BLaER1 (cell line): ENCODE measurements at regions not wholly inside any gene's neighbourhood (a gene's known extent, or its start where the extent isn't known, plus 50 kb on each side); places are given as distances from the start of the nearest gene placed in this dataset.

Experiments used
- H3K27ac ChIP-seq: shearing (Covaris generic); formaldehyde crosslinking; 2 replicates; pipeline ENCODE4 v1.8.1; 2022
- H3K27me3 ChIP-seq: shearing (Covaris generic); formaldehyde crosslinking; 2 replicates; pipeline ENCODE4 v1.8.1; 2022
- H3K36me3 ChIP-seq: shearing (Covaris generic); formaldehyde crosslinking; 2 replicates; pipeline ENCODE4 v1.8.1; 2022
- H3K4me1 ChIP-seq: shearing (Covaris generic); formaldehyde crosslinking; 2 replicates; pipeline ENCODE4 v1.8.1; 2022
- H3K4me2 ChIP-seq: shearing (Covaris generic); formaldehyde crosslinking; 2 replicates; pipeline ENCODE4 v1.8.1; 2022
- H3K4me3 ChIP-seq: shearing (Covaris generic); formaldehyde crosslinking; 2 replicates; pipeline ENCODE4 v1.8.1; 2022
- H3K9ac ChIP-seq: shearing (Covaris generic); formaldehyde crosslinking; 2 replicates; pipeline ENCODE4 v1.8.1; 2022
- H3K9me3 ChIP-seq: shearing (Covaris generic); formaldehyde crosslinking; 2 replicates; pipeline ENCODE4 v1.8.1; 2022
- H4K20me1 ChIP-seq: shearing (Covaris generic); formaldehyde crosslinking; 2 replicates; pipeline ENCODE4 v1.8.1; 2022
- Cebpa-rat ChIP-seq: shearing (Covaris generic); IDR thresholded peaks from 2 replicates; pipeline ENCODE4 v1.8.1; 2022

DNA sequence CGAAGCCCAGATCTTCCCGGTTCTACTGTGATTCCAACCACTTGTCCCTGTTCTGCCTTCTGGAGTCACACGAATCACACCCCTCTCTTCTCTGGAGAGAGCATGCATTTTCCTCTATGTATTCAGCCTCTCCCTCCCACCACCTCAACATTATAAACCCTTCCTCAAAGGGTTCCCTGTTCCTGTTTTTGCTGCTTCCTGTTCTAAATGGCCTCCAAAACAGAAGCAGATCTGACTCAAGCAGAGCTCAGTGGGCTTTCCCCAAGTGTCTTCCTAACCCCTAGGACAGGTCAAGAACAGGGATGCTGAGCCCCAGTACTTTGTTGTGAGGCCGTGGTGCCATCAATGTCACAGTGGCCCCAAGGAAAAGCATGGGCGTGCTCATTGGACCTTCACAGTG is 75.7 kb upstream of the ARNT2 start:
- Histone ChIP-seq H4K20me1 (no peaks in the 10 kb centered on the region), H3K4me3 (no peak overlapping the region), H3K9ac (no peak overlapping the region), H3K4me1 (peaks cover 7% of the 10 kb centered on the region), H3K9me3 (peaks cover 15% of the 10 kb centered on the region; the same call in 1 of the 2 replicates), H3K36me3 (no peaks in the 10 kb centered on the region), H3K27me3 (no peaks in the 10 kb centered on the region), H3K4me2 (no peak overlapping the region), H3K27ac (no peak overlapping the region)
- TF ChIP-seq Cebpa-rat = no peak

GRCh38 chr15:80331886-80332406 is 72.2 kb upstream of the ARNT2 start:
- peaks cover 15% of the 10 kb centered on the region for H3K9me3 ChIP-seq
- no peaks in the 10 kb centered on the region for H4K20me1 ChIP-seq
- no peak overlapping the region for H3K27ac ChIP-seq
- no peak overlapping the region for H3K9ac ChIP-seq
- H3K4me2 ChIP-seq = no peak overlapping the region
- H3K4me1 ChIP-seq = peaks cover 8% of the 10 kb centered on the region
- no peaks in the 10 kb centered on the region for H3K27me3 ChIP-seq
- no peak for TF ChIP-seq Cebpa-rat
- no peak overlapping the region for H3K4me3 ChIP-seq
- H3K36me3 ChIP-seq = no peaks in the 10 kb centered on the region

DNA sequence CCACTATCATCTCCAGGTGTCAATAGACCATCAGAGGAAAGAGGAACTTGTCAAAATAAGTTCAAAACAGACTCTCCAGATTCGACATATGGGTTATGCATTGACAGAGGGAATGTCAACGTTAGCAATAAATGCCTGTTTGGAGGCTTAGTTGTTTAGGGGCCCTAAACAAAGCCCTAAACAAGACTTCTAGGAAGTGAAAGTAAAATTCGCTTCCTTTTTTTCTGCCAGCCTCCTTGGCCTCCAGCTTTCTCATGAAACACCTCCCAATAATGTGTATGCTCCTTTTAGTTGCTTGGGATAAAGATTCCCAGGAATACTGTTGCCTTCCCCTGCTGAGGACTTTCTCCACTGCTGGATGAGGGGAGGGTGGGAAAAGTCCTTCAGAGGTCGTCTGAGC is 70.9 kb upstream of the ARNT2 start:
- Histone ChIP-seq H3K27me3 (no peaks in the 10 kb centered on the region), H3K9ac (no peak overlapping the region), H3K4me1 (peaks cover 8% of the 10 kb centered on the region), H3K27ac (no peak overlapping the region), H3K4me3 (no peak overlapping the region), H4K20me1 (no peaks in the 10 kb centered on the region), H3K4me2 (peak overlapping the region; percentile 34), H3K36me3 (no peaks in the 10 kb centered on the region), H3K9me3 (peaks cover 12% of the 10 kb centered on the region)
- no peak for TF ChIP-seq Cebpa-rat

DNA sequence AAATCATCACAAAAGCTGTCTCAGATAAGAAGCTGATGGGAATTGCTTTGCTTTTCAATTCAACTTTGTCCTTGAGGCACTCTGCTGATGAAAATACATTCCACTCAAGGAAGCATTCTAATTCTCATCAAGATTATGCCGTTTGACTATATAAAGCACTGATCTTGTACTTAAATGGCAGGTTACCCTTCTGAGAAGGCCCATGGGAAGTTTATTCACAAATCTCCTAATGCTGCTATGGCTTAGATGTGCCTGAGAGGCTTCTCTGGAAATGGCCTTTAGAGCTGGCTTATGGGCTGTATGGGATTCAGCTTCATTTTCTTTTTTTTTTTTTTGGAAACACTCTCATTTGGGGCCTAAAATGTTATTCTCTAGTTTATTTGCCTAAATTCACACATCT is 69.7 kb upstream of the ARNT2 start:
- Histone ChIP-seq H3K4me2 (no peak overlapping the region), H3K4me1 (peaks cover 8% of the 10 kb centered on the region), H4K20me1 (no peaks in the 10 kb centered on the region), H3K4me3 (no peak overlapping the region), H3K27ac (no peak overlapping the region), H3K9ac (no peak overlapping the region), H3K36me3 (no peaks in the 10 kb centered on the region), H3K9me3 (peaks cover 12% of the 10 kb centered on the region), H3K27me3 (no peaks in the 10 kb centered on the region)
- TF ChIP-seq Cebpa-rat = no peak

- Histone ChIP-seq H3K9me3 (no peaks in the 10 kb centered on the region; the same call in 1 of the 2 replicates), H3K4me3 (no peak overlapping the region), H3K9ac (no peak overlapping the region), H3K27me3 (no peaks in the 10 kb centered on the region), H3K4me2 (no peak overlapping the region), H3K27ac (no peak overlapping the region), H4K20me1 (no peaks in the 10 kb centered on the region), H3K36me3 (no peaks in the 10 kb centered on the region), H3K4me1 (no peaks in the 10 kb centered on the region)
- TF ChIP-seq Cebpa-rat = no peak
Observed at GRCh38 chr15:80339601-80340000, 64.6 kb upstream of the ARNT2 start.

GRCh38 chr15:80342148-80342547 is 62.0 kb upstream of the ARNT2 start:
- no peak overlapping the region for H3K4me3 ChIP-seq
- H3K36me3 ChIP-seq = no peaks in the 10 kb centered on the region
- no peaks in the 10 kb centered on the region for H4K20me1 ChIP-seq
- H3K4me2 ChIP-seq = no peak overlapping the region
- no peaks in the 10 kb centered on the region for H3K4me1 ChIP-seq
- H3K27ac ChIP-seq = no peak overlapping the region
- no peaks in the 10 kb centered on the region for H3K9me3 ChIP-seq
- H3K27me3 ChIP-seq = no peaks in the 10 kb centered on the region
- no peak for TF ChIP-seq Cebpa-rat
- no peak overlapping the region for H3K9ac ChIP-seq

DNA sequence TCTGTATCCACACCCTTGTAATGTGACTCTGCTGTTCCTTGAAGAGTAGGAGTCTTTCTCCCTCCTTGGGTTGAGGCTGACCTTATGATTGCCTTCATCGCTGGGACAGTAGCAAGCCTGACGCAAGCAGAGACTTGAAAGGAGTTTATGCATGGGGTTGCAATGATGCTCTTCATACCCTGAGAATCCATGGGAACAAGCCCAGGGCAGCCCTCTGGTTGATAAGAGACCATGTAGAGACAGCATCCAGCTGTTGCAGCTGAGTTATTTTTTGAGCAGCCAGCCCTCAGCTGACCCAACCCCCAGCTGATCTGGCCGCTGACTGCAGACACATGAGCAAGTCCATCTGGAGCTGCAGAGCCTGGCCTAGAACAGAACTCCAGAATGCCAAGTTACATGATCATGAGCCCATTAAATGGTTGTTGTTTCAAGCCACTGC is 60.6 kb upstream of the ARNT2 start:
- H3K9me3 ChIP-seq = no peaks in the 10 kb centered on the region
- no peak overlapping the region for H3K4me3 ChIP-seq
- H3K36me3 ChIP-seq = no peaks in the 10 kb centered on the region
- H3K27ac ChIP-seq = no peak overlapping the region
- H3K4me1 ChIP-seq = no peaks in the 10 kb centered on the region
- no peaks in the 10 kb centered on the region for H3K27me3 ChIP-seq
- H4K20me1 ChIP-seq = no peaks in the 10 kb centered on the region
- no peak for TF ChIP-seq Cebpa-rat
- H3K9ac ChIP-seq = no peak overlapping the region
- no peak overlapping the region for H3K4me2 ChIP-seq

DNA sequence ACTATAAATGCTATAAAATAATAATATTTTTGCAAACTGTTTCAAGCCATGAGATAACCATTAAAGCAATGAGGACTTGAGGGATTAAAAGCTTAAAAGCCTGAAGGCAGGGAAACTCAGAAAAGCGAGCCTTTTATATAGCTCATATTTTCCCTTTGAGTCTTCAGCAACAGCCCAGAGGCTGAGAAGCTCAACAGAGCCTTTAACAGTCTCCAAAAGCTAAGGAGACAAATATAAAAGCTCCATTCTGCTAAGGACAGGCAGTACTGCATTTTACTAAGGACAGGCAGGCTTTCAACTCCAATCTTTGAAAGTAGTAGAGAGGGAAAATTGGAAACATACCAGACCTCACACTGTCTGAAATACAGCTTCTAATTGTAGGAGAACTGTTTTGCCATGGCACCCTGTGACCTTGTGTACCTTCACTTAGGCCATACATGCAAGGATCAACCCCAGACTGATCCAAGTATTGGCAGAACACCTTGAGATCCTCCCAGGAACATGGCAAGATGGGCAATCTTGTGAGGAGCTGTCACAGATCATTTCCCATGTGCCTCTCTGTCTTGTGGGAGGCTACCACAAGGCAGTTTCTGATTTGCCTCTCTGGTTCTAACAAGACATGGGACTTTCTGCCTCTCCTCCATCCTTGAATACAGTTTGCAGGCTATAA is 53.1 kb upstream of the ARNT2 start:
- Histone ChIP-seq H3K9me3 (no peaks in the 10 kb centered on the region), H3K4me3 (no peak overlapping the region), H3K27ac (no peak overlapping the region), H3K4me1 (no peaks in the 10 kb centered on the region), H4K20me1 (no peaks in the 10 kb centered on the region), H3K36me3 (no peaks in the 10 kb centered on the region), H3K9ac (no peak overlapping the region), H3K27me3 (no peaks in the 10 kb centered on the region), H3K4me2 (no peak overlapping the region)
- TF ChIP-seq Cebpa-rat = no peak
